ENCODE measurements at regions not wholly inside any gene's neighbourhood (a gene's known extent, or its start where the extent isn't known, plus 50 kb on each side); places are given as distances from the start of the nearest gene placed in this dataset.

DNA sequence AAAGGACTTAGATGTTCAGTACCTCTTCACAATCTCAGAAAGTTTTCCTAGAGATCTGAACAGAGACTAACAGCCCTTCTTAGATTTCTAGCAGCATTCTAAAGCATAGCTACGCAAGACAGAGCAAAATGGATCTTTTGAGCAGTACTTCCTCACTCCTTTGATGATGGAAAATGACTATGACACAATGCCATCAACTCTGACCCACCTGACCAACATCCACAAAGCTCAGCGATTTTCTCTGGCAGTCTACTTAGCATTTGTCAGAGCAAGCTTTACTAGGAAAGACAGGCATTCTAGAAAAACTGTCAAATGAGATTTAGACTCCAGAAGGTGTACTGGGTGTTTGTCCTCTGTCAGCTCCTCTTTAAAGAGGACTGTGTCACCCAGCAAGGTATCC is 180.9 kb upstream of the ACVR2A start:
- Histone ChIP-seq H3K4me1 (ENCODE audit: control insufficient read depth, insufficient read depth, low read length) (no peaks in the 10 kb centered on the region), H3K36me3 (ENCODE audit: control insufficient read depth, insufficient read depth, low read length) (no peaks in the 10 kb centered on the region), H3K4me3 (ENCODE audit: low read depth in 2 of 2, low read length in 2 of 2) (no peak overlapping the region), H3K27me3 (ENCODE audit: control insufficient read depth, insufficient read depth, low read length) (no peaks in the 10 kb centered on the region), H3K9me3 (ENCODE audit: control insufficient read depth, insufficient read depth, low read depth, low read length) (no peaks in the 10 kb centered on the region), H3K27ac (ENCODE audit: low read length) (no peak overlapping the region)
- in situ Hi-C loops (cut with HindIII; ENCODE audit: low pct_unique_long_range_greater_than_20kb, low sequenced_read_pairs) = no loop called here
- DNase-seq (ENCODE audit: low read depth, low spot score) (no peak), ATAC-seq (no peak)
- ChIA-PET POLR2A (interaction anchor here (0.7 kb wide), 1 partner anchor 36 kb away, joined by 3 read pairs; no protein-coding TSS in a partner anchor), CTCF (no interaction called here)
- intact Hi-C loops (cut with micrococcal nuclease; ENCODE audit: unreplicated experiment) = no loop called here
- BruUV-seq (replicated peaks) = no TSS peak
- TF ChIP-seq POLR2AphosphoS5 (IDR thresholded peaks at IDR 0.05; ENCODE audit: low read depth, low read length) (no peak), CTCF (IDR thresholded peaks at IDR 0.05) (no peak), SIN3A (IDR thresholded peaks at IDR 0.05; ENCODE audit: borderline replicate concordance, insufficient read depth, low read depth, low read length) (no peak), REST (IDR thresholded peaks at IDR 0.05; ENCODE audit: insufficient read depth in 1 of 2, low read depth in 2 of 2, low read length in 1 of 2) (no peak), TCF7L2 (IDR thresholded peaks at IDR 0.05; ENCODE audit: low read depth, low read length) (no peak)

- DNase-seq (ENCODE audit: low read depth, low spot score) = no peak
- no peak for TF ChIP-seq CTCF (IDR thresholded peaks at IDR 0.05)
- no peak for TF ChIP-seq TCF7L2 (IDR thresholded peaks at IDR 0.05; ENCODE audit: low read depth, low read length)
- no peak for TF ChIP-seq SIN3A (IDR thresholded peaks at IDR 0.05; ENCODE audit: borderline replicate concordance, insufficient read depth, low read depth, low read length)
- no peak for TF ChIP-seq REST (IDR thresholded peaks at IDR 0.05; ENCODE audit: insufficient read depth in 1 of 2, low read depth in 2 of 2, low read length in 1 of 2)
- no peak for TF ChIP-seq POLR2AphosphoS5 (IDR thresholded peaks at IDR 0.05; ENCODE audit: low read depth, low read length)
- no peaks in the 10 kb centered on the region for H3K27me3 ChIP-seq (ENCODE audit: control insufficient read depth, insufficient read depth, low read length)
- H3K36me3 ChIP-seq (ENCODE audit: control insufficient read depth, insufficient read depth, low read length) = no peaks in the 10 kb centered on the region
- ATAC-seq = no peak
- no peaks in the 10 kb centered on the region for H3K9me3 ChIP-seq (ENCODE audit: control insufficient read depth, insufficient read depth, low read depth, low read length)
- CTCF ChIA-PET = no interaction called here
- POLR2A ChIA-PET = interaction anchor here (0.7 kb wide), 1 partner anchor 37 kb away, joined by 3 read pairs; no protein-coding TSS in a partner anchor
- H3K4me3 ChIP-seq (ENCODE audit: low read depth in 2 of 2, low read length in 2 of 2) = no peak overlapping the region
- no TSS peak for BruUV-seq (replicated peaks)
- in situ Hi-C loops (cut with HindIII; ENCODE audit: low pct_unique_long_range_greater_than_20kb, low sequenced_read_pairs) (no loop called here), intact Hi-C loops (cut with micrococcal nuclease; ENCODE audit: unreplicated experiment) (no loop called here)
- H3K27ac ChIP-seq (ENCODE audit: low read length) = no peak overlapping the region
- H3K4me1 ChIP-seq (ENCODE audit: control insufficient read depth, insufficient read depth, low read length) = no peaks in the 10 kb centered on the region
These were observed 181.5 kb upstream of the ACVR2A start for GRCh38 chr2:147663153-147663961.
